Effector memory CD8-positive, alpha-beta T cell (primary cell): ENCODE measurements at regions not wholly inside any gene's neighbourhood (a gene's known extent, or its start where the extent isn't known, plus 50 kb on each side); places are given as distances from the start of the nearest gene placed in this dataset.
A peak's percentile ranks its signal among the peaks of the same experiment; 100 is the strongest.
"Not testable (repeated sequence)": the region's sequence is repeated elsewhere in the genome, so short reads cannot be mapped to it uniquely, and the experiment has no call there.

Experiments
- ATAC-seq: fragments of 150-1000 bp; cut with Tn5 transposase; replicated peaks from 2 replicates; pipeline ENCODE4 v1.10.0; 2021; ENCODE audit warnings: mild to moderate bottlenecking, moderate library complexity
- DNase-seq, 3 experiments: peaks; one replicate each; pipeline ENCODE4 v3.0.0; 2021
- H3K27ac Mint-ChIP-seq, 2 donors: one replicate each; pipeline ENCODE4 v1.8.0; 2022; ENCODE audit warnings: mild to moderate bottlenecking in 2 of 2, mixed read lengths in 2 of 2, moderate library complexity in 2 of 2
- H3K27me3 Mint-ChIP-seq, 2 donors: one replicate each; pipeline ENCODE4 v1.8.0; 2022; ENCODE audit warnings: mixed read lengths in 2 of 2
- H3K36me3 Mint-ChIP-seq: one replicate; pipeline ENCODE4 v1.8.0; 2022; ENCODE audit warnings: mild to moderate bottlenecking, moderate library complexity, mixed read lengths; ENCODE audit not compliant: insufficient read depth
- H3K4me1 Mint-ChIP-seq, 2 donors: one replicate each; pipeline ENCODE4 v1.8.0; 2022; ENCODE audit warnings: low read depth in 2 of 2, mixed read lengths in 2 of 2
- H3K4me3 Mint-ChIP-seq, 2 donors: one replicate each; pipeline ENCODE4 v1.8.0; 2022; ENCODE audit warnings: mild to moderate bottlenecking in 2 of 2, mixed read lengths in 2 of 2, moderate library complexity in 2 of 2
- H3K9me3 Mint-ChIP-seq, 2 donors: one replicate each; pipeline ENCODE4 v1.8.0; 2022; ENCODE audit warnings: mixed read lengths in 2 of 2

DNA sequence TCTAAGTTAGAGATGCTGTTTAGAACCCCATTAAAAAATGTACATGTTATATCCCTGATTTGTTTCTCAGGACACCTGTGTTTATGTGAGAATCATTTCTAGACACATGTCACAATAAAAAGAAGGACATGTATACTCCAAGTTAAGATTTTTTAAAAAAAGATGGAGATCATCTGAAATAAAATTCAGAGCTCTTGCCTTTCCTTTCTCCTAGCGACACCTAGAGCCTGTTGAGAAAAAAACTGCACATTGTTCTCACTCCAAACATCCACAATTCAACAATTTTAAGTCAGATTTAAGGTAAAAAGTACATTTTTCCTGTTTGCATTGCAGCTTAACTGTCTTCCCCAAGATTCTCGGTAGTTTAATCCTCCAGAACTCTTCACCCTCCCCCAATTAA lies 171.8 kb downstream of the ATP6V0E2 start:
- not testable (repeated sequence) for H3K36me3 Mint-ChIP-seq, DNase-seq, H3K9me3 Mint-ChIP-seq, H3K27ac Mint-ChIP-seq, ATAC-seq, H3K4me1 Mint-ChIP-seq, H3K4me3 Mint-ChIP-seq
- H3K27me3 Mint-ChIP-seq = peaks cover 13 to 37% of the 10 kb centered on the region in 2 donors

DNA sequence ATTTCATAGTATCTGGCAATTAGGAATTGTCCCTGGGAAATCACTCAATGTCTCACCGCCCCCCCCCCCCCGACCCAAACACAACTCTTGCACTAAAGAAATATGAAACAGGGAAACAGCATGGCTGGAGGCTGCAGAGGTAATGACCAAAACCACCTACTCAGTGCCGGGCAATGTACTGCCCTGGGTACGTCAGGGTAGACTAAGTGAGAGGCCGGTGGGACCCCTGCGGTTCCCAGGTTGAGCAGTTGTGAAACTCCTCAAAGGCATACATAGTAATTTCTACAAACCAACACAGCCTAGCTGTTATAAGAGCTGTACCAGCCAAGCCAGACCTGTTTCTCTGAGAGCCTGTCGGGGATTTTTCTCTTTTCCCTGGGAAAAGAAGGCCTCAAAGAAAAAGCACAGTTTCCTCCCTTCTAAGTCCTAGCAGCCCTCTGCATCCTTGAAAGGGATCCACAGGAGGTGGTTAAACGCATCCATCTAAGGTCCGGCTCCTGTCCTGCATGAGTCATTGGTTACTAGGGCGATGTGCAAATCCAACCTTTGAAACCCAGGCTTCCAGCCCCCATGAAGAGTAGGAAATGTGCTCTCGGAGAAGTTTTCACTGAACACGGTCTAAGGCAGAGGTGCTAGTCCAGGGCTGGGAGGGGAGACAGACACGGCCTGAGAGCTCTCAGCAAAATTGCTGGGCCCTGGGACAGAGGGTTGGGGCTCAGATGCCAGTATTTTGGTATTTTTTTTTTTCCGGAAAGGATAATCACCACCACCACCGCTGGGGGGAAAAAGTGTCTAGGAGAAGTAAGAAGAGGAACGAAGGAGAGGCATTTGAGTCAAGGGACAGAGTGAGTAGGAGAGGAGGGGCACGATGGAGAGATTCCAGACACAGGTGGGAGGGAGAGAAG lies 172.8 kb downstream of the ATP6V0E2 start:
- H3K4me3 Mint-ChIP-seq = peak overlapping the region; percentile 52 to 58

DNA sequence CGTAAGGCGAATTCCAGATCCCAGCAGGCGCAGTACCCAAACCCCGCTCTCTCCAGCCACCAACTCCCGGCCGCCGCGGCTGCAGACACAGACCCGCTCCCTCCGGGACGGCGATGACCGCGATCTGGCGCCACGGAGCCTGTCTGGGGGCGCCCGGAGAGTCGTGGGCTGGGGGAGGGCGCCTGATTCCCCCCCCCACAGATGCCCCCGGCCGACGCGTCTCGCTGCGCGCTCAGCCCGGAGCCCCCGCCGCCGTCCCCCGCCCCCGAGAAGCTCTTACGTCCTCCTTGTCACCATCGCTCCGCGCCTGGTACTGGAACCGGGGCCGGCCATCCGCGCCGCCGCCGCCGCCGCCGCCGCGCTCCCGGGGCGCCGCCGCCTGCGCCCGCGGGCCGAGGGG lies 173.6 kb downstream of the ATP6V0E2 start:
- H3K4me3 Mint-ChIP-seq, H3K36me3 Mint-ChIP-seq, DNase-seq, H3K9me3 Mint-ChIP-seq, H3K4me1 Mint-ChIP-seq, H3K27ac Mint-ChIP-seq: not testable (repeated sequence)
- peaks cover 14 to 38% of the 10 kb centered on the region in 2 donors for H3K27me3 Mint-ChIP-seq
- ATAC-seq = peak; percentile 24

More for the DNA sequence above, 172.8 kb downstream of the ATP6V0E2 start:
- ATAC-seq, H3K27ac Mint-ChIP-seq, H3K36me3 Mint-ChIP-seq, H3K9me3 Mint-ChIP-seq, H3K4me1 Mint-ChIP-seq, DNase-seq: not testable (repeated sequence)
- H3K27me3 Mint-ChIP-seq = peaks cover 14 to 38% of the 10 kb centered on the region in 2 donors

DNA sequence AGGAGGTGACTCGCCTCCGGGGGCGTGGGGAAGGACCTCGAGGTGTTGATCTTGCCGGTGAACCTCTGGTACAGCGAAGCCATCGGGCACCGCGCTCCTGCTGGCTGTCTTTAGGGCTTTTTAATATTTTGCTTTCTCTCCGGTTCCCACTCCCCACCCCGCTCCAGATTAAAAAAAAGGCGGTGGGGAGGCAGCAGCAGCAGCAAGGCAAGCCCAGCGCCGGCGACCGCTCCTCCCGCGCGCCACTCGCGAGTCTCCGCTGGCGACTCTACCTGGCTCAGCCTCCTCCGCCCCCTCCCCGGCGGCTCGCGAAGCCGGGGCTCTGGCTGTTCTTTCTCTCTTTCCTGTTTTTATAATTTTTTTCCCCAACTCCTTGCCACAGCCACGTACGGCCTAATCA lies 174.0 kb downstream of the ATP6V0E2 start:
- Mint-ChIP-seq H3K4me3 (peak overlapping the region; percentile 57 to 69), H3K27me3 (peaks cover 14 to 38% of the 10 kb centered on the region in 2 donors)
- not testable (repeated sequence) for H3K4me1 Mint-ChIP-seq, H3K36me3 Mint-ChIP-seq, ATAC-seq, DNase-seq, H3K27ac Mint-ChIP-seq, H3K9me3 Mint-ChIP-seq

DNA sequence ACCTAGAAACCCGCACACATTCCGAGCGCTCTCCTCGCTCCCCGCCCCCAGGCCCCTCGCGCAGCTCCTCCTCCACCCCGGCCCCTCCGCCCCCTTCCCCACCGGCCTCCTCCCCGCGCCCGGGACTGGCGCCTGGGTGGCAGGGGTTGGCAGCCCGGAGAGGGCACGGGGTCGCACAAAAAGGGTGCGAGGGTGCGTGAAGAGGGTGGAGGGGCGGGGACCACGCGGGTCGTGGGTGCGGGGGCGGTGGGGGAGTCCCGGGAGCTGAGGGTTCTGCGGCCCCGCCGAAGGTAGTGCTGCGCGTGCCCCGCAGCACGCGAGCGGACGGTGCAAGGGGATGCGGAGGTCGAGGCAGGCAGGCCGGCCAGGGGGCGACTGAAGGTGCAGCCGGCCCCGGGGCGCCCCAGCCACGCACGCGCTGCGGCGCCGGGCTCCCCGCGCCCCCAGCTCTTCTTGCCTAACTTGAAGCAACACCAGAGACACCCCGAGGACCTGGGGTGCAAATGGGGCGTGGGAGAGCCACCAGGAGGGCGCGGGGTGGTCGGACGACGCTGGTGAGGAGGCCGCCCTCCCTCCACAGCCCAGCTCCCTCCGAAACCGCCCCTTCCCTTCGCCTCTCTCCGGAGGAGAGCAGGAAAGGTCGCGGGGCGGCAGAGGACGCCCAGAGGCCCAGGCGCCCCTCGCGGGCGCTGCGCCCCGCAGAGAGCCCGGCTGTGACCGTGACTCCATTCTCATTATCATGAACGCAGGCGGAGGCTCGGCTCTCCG lies 174.7 kb downstream of the ATP6V0E2 start:
- peak overlapping the region; percentile 57 to 69 for H3K4me3 Mint-ChIP-seq
- H3K27ac Mint-ChIP-seq, H3K36me3 Mint-ChIP-seq, ATAC-seq, H3K9me3 Mint-ChIP-seq, DNase-seq, H3K4me1 Mint-ChIP-seq: not testable (repeated sequence)
- peaks cover 14 to 38% of the 10 kb centered on the region in 2 donors for H3K27me3 Mint-ChIP-seq

DNA sequence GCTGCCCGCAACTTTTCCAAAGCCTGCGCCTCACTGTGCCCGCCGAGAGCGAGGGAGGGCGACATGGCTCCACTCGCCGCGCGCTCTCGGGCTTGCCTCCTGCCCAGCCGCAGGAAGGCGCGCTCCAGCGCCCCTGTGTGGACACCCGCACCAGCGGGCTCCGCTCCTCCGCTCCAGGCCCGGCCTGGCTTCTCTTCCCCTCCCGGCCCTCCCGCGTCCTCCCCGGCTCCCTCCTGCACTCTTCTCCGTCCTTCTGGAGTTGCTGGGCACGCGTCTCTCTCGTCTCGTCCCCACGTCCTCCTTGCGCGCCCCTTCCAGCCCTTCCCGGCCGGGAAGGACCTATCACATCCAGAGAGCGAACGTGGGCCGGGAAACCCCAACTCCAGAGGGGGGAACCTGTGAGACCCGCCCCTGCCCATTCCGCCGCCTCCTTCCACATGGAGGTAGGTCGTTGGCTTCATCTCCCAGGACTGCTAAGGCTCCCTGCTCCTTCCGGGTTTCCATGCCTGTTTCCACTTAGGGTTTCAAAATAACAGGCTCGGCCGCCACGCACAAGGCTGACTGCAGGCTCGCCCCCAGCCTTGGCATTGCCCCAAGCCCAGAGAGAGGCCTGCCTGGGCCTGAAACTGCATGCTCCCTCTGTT lies 175.4 kb downstream of the ATP6V0E2 start:
- H3K27me3 Mint-ChIP-seq = peaks cover 21 to 33% of the 10 kb centered on the region in 2 donors
- H3K9me3 Mint-ChIP-seq, DNase-seq, H3K36me3 Mint-ChIP-seq, H3K4me1 Mint-ChIP-seq, H3K27ac Mint-ChIP-seq: not testable (repeated sequence)
- peak; percentile 69 for ATAC-seq
- peak overlapping the region; percentile 75 to 79 for H3K4me3 Mint-ChIP-seq

DNA sequence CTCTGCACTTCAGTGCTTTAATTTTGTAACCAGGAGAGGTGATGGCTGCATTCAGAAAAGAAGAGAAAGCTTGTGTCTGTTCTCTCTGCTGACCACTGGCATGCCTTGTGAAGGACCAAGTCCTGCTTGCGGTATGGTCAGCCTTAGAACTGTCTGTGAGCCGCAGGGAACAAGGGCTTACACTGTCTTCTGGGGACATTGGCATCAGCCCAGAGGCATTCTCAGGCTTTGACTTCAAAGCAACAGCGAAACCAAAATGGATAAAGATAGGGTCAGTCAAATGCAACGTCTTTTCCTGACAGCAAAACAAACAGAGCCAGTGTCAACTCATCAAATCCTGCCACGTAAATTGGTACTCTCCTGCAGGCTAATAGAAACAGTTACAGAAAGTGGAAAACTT lies 179.6 kb downstream of the ATP6V0E2 start:
- peaks cover 28 to 29% of the 10 kb centered on the region in 2 donors for H3K27me3 Mint-ChIP-seq
- H3K4me1 Mint-ChIP-seq, H3K36me3 Mint-ChIP-seq: not testable (repeated sequence)

DNA sequence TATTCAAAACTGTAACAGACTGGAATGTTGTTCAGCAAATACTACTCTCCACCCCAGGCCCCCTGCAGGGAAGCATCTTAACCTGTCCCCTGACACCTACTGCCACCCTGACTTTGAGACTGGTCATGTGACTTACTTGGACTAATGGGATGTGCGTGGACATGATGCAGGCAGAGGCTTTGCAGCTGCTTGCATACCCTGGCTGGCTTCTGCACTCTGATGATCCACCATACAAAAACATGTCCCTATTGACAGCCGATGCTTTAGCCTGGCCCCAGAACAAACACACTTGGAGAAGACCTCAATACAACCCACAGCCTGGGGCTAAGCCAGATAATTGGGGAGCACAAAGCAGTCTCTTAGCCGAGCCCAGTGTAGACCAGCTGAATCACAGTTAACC lies 180.5 kb downstream of the ATP6V0E2 start:
- not testable (repeated sequence) for ATAC-seq, DNase-seq, H3K9me3 Mint-ChIP-seq, H3K4me1 Mint-ChIP-seq, H3K4me3 Mint-ChIP-seq, H3K36me3 Mint-ChIP-seq, H3K27ac Mint-ChIP-seq
- H3K27me3 Mint-ChIP-seq = peaks cover 25 to 28% of the 10 kb centered on the region in 2 donors

More for the DNA sequence above, 179.6 kb downstream of the ATP6V0E2 start:
- not testable (repeated sequence) for ATAC-seq, H3K4me3 Mint-ChIP-seq, DNase-seq, H3K27ac Mint-ChIP-seq, H3K9me3 Mint-ChIP-seq

DNA sequence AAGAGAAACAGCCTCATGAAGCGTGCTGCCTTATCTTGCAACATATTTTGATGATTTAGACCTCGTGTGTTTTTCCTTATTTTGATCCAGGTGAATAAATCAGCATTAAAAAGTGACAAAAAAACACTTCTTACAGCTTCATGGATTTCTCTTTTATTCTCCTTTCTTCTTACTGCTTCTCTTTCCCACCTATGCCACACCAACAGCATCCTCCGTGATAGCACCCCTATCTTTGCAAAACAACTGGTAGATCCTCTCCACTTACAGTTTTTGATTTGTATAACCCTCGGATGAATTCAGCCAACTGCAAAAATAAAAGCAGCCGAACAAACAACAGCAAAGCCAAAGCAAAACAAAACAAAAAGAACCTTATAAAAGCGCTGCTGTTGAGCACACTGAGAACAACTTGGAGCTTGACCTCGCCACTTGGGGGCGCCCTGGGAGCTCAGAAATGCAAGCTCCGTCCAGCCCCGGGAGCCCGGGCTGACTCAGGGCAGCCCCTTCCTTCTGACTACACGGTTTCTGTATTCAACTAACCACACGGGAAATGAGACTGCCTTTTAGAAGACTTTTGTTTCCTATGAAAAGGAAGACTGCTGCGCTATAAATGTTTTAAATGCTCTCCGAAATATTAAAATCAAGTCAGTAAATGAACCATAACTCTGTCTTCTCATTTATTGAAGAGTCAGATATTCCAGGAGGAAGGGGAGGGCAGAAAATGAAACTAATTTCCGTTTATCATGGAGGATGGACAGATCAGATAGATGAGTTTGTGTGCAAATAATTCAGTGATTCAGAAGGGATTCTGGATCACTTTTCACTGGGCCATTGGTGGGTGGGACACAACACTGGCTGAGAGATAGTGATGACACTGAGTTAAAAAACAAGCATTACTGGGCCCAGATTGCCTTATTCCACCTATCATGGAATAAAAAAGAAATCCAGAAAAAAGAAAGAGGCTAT lies 186.8 kb downstream of the ATP6V0E2 start:
- H3K36me3 Mint-ChIP-seq, H3K9me3 Mint-ChIP-seq, H3K27ac Mint-ChIP-seq, H3K4me1 Mint-ChIP-seq, H3K4me3 Mint-ChIP-seq: not testable (repeated sequence)
- peak; percentile 73 to 80 (median 75) for DNase-seq
- peak; percentile 100 for ATAC-seq
- peaks cover 6 to 14% of the 10 kb centered on the region in 2 donors for H3K27me3 Mint-ChIP-seq

DNA sequence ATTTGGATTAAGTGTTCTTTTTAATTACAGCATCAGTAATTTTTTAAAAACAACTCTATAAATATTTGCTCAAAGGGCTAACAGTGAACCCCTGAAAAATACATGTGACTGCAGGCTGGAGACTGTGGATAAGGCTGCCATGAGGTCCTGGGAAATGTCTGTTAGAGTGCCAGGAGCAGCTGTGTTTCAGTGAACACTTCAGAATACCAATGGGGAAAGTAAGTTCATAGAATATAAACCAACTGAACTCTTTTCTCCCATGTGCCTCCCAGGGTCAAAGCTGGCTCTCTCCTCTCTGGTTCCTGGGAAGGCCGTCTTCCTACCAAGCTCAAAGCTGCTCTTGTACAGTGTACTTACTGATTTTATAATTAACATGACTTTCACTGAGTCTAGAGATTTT lies 189.4 kb downstream of the ATP6V0E2 start:
- not testable (repeated sequence) for H3K27me3 Mint-ChIP-seq, H3K4me1 Mint-ChIP-seq, H3K36me3 Mint-ChIP-seq, ATAC-seq, DNase-seq, H3K9me3 Mint-ChIP-seq, H3K27ac Mint-ChIP-seq, H3K4me3 Mint-ChIP-seq

DNA sequence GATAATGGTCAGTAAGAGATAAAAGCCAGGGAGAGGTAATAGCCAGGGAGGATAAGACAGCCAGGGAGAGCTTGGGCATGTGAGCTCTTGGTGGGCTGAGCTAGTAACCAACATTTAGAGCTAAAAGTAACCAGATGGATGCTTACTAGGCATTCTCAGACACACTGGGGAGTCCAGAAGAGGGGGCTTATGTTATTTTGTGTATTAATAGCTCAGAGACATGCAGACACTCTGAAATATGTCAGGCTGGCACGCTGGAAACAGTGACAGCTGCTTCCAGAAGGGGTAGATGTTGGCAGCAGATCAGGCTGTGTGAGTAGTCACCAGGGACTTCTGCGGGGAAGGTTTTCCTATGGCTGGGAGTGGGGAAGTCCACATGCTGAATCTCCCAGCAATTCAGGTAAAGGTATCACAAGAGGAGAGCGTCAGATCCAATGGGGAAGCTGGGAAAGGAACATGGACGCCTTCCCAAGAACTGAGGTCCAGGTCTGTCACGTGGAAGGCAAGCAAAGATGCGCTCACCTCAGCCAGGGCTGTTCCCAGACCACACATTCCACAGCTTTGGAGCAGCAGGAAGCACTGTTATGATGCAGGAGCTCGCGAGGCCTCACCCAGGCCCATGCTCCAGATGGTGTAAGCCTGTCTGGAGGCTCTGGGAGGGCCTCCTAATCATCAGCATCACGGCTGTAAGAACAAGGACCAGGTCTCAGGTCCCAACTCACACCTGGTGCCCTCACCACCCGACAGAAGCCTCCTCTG lies 196.0 kb downstream of the ATP6V0E2 start:
- H3K4me3 Mint-ChIP-seq, H3K36me3 Mint-ChIP-seq, H3K27ac Mint-ChIP-seq, H3K4me1 Mint-ChIP-seq, DNase-seq, H3K9me3 Mint-ChIP-seq, ATAC-seq, H3K27me3 Mint-ChIP-seq: not testable (repeated sequence)

DNA sequence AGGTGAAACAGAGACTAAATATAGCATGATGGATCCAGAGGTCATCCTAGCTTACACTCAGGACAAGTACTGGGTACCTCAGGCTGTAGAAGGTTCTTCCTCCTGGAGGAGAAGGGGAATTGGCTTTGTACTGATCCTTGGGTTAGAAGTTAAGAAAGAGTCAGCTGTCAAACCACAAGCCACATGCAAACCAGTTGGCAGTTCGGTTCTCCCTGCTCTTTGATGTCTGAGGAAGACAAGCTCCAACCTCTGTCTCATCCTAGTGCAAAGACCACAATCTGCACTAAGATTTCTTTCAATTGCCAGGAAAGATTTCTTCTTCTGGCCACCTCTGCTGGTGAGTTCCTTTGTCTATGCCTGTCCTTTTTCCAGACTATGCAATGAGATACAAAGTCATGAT lies 203.8 kb downstream of the ATP6V0E2 start:
- H3K4me3 Mint-ChIP-seq, DNase-seq, H3K27ac Mint-ChIP-seq, ATAC-seq, H3K9me3 Mint-ChIP-seq, H3K4me1 Mint-ChIP-seq, H3K36me3 Mint-ChIP-seq, H3K27me3 Mint-ChIP-seq: not testable (repeated sequence)
